Thyroid gland (tissue), 4 donors: ENCODE measurements at regions not wholly inside any gene's neighbourhood (a gene's known extent, or its start where the extent isn't known, plus 50 kb on each side); places are given as distances from the start of the nearest gene placed in this dataset.

Experiments used
- CTCF ChIP-seq, 6 experiments: fragments of 200-600 bp in 3 of 6; fragments of 450-650 bp in 3 of 6; sonication (generic) in 3 of 6; IDR thresholded peaks; one replicate each; pipeline ENCODE4 v1.5.1; 2016 to 2019; ENCODE audit warnings: antibody characterized with exemption in 6 of 6, mild to moderate bottlenecking in 2 of 6, inconsistent platforms in 1 of 6, moderate library complexity in 1 of 6
- POLR2A ChIP-seq, 2 donors: fragments of 450-650 bp; IDR thresholded peaks; one replicate each; pipeline ENCODE4 v1.6.1; 2017; ENCODE audit warnings: antibody characterized with exemption in 2 of 2, mild to moderate bottlenecking in 2 of 2, moderate library complexity in 1 of 2

GRCh38 chr6:170226647-170227046 lies 64.2 kb downstream of the DLL1 start:
- TF ChIP-seq CTCF (IDR thresholded peaks at IDR 0.05) = no peak
- TF ChIP-seq POLR2A (IDR thresholded peaks at IDR 0.05) = no peak
